ENCODE measurements at regions not wholly inside any gene's neighbourhood (a gene's known extent, or its start where the extent isn't known, plus 50 kb on each side); places are given as distances from the start of the nearest gene placed in this dataset.
A peak's percentile ranks its signal among the peaks of the same experiment; 100 is the strongest.

- H3K4me3 ChIP-seq (replicated peaks; ENCODE audit: low read depth, low read length): no peak overlapping the region
- TF ChIP-seq, protein P1, sequence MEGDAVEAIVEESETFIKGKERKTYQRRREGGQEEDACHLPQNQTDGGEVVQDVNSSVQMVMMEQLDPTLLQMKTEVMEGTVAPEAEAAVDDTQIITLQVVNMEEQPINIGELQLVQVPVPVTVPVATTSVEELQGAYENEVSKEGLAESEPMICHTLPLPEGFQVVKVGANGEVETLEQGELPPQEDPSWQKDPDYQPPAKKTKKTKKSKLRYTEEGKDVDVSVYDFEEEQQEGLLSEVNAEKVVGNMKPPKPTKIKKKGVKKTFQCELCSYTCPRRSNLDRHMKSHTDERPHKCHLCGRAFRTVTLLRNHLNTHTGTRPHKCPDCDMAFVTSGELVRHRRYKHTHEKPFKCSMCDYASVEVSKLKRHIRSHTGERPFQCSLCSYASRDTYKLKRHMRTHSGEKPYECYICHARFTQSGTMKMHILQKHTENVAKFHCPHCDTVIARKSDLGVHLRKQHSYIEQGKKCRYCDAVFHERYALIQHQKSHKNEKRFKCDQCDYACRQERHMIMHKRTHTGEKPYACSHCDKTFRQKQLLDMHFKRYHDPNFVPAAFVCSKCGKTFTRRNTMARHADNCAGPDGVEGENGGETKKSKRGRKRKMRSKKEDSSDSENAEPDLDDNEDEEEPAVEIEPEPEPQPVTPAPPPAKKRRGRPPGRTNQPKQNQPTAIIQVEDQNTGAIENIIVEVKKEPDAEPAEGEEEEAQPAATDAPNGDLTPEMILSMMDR (IDR thresholded peaks at IDR 0.05; ENCODE audit: low read length, missing control alignments): no peak
- DNase-seq (ENCODE audit: low read depth): no peak
These were observed 350.2 kb downstream of the ZNF521 start for GRCh38 chr18:25001803-25002202.

GRCh38 chr18:25005541-25006403 lies 346.2 kb downstream of the ZNF521 start:
- DNase-seq (ENCODE audit: low read depth): peak; percentile 22
- TF ChIP-seq, protein P1 (IDR thresholded peaks at IDR 0.05; ENCODE audit: low read length, missing control alignments): no peak
- H3K4me3 ChIP-seq (replicated peaks; ENCODE audit: low read depth, low read length): no peak overlapping the region

DNA sequence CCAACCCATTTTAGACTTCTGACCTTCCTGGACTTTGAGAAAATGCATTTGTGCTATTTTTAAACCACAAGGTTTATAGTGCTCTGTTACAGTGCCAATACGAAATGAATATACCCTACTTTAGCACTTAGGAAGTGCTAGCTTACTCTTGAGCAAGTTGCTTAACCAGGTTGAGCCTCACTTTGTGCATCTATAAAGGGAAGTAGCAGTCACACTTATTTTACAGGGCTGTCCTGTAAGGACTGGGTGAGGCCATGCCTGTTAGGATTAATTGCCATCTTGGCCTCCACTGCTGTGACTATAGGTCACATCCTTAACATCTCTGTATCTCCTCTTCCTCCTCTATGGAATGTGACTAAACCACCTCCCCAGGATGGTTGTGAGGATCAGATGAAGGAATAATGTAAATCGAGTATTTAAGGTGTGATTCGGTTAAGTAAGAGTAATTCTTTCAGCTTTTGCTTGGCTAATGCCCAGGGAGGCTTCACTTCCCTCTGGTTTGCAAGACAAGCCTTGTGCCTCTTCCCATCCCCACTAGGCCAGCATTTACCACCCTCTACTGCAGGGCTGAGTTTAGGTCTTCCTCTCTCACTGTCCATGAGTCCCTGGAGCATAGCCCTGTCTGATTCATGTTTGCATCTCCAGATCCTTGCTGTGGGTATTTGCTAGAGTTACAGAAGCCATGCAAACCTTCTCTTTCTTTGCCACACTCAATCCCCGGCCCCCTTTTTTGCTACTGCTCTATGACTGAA lies 341.2 kb downstream of the ZNF521 start:
- TF ChIP-seq, protein P1 (IDR thresholded peaks at IDR 0.05; ENCODE audit: low read length, missing control alignments): no peak
- H3K4me3 ChIP-seq (replicated peaks; ENCODE audit: low read depth, low read length): no peak overlapping the region
- DNase-seq (ENCODE audit: low read depth): no peak

Measured in fibroblast of pulmonary artery (primary cell).